Activated CD8-positive, alpha-beta memory T cell treated with anti-CD3 and anti-CD28 coated beads, Interleukin-2, amount 50 U/mL, for 24 hours (primary cell): ENCODE measurements at regions not wholly inside any gene's neighbourhood (a gene's known extent, or its start where the extent isn't known, plus 50 kb on each side); places are given as distances from the start of the nearest gene placed in this dataset.

Experiments used
- DNase-seq: peaks from one replicate; pipeline ENCODE4 v3.0.0-alpha.2; 2020; ENCODE audit errors: extremely low read depth

DNA sequence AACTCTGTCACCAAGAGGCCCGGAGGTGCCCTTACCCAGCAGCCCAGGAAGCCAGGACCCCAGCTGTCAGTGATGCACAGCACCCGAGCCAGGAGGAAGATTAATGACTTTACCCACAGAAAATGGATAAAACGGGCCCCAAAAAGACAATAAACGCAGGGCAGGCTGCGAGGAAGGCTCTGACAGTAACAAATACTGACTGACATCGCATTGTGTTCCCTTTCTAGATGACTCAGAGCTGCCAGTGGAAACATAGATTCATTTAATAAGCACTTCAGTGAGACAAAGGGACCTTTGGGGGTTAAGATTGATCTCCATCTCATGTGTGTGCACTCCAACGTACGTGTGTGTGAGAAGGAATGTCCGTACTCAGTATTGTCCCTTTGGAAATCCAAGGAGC is 225.3 kb upstream of the PPP2R3A start:
- DNase-seq: no peak

DNA sequence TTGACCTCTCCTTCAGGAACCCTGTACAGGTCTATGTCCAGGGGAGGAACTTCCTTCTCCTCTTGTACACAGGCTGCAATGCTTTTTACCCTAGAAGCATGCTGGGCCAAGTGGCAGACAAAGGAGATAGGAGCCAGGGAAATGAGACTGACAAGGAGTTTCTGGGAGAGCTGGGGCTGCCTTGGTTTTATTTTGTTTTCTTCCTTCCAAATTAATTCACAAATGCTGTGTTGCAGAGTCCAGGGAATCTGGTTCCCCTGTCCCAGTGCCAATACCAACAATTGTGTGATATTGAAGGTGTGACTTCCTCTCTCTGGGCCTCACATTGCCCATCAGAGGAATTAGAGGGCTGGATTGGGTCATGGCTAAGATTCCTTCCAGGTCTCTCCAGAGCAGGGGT is 224.8 kb upstream of the PPP2R3A start:
- no peak for DNase-seq

DNA sequence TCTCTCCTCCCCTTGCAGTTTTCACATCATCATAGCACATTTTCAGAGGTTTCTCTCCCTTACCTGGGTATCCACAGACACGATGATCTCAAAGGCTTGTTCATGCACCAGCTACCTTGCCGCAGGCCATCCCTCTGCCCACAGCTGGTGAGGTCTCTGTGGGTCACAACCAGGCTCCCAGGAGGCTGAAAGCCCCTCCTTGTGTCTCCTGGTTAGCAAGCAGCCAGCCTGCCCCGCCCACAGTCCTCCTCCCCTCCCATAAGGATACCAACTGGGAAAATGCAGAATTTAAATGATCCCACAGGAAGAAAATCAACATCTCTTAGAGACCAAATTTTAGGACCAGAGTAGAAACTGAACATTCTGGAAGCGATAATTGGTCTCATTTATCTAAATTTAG is 213.5 kb upstream of the PPP2R3A start:
- DNase-seq: no peak

DNA sequence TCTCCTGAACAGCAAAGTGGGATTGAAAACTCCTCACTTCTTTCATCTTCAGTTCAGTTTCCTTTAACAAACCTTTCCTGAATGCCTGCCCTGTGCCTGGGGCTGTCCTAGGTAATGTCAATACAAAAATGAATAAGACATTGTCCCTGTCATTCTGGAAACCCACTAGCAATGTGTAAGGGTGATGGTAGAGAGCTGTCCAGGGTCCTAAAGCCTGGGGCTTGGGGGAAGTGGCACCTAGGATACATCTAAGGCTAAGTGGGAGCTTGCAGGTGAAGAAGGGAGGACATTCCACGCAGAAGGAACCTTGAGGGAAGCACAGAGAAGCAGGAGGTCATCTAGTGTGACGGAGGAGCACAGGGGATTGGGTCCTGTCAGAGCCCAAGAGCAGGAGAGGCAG is 212.7 kb upstream of the PPP2R3A start:
- no peak for DNase-seq

DNA sequence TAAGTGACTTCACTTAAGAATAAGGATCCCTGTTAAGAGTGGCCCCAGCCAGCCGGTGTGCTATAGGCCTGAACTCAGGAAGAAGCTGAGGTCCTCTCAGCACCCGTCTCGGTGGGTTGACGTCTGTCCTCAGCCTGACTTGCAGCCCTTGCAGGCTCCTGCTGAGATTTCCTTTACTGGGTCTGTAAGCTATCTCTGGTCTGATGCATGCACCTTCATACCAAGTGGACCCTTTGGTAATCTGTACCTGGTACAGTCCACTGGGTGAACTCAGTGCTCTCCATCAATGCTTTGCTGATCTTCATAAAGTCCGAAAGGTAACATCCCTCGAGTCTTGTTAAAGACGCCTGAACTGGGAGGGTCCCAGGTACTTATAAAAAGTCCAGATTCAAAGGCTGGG is 212.0 kb upstream of the PPP2R3A start:
- DNase-seq: no peak

DNA sequence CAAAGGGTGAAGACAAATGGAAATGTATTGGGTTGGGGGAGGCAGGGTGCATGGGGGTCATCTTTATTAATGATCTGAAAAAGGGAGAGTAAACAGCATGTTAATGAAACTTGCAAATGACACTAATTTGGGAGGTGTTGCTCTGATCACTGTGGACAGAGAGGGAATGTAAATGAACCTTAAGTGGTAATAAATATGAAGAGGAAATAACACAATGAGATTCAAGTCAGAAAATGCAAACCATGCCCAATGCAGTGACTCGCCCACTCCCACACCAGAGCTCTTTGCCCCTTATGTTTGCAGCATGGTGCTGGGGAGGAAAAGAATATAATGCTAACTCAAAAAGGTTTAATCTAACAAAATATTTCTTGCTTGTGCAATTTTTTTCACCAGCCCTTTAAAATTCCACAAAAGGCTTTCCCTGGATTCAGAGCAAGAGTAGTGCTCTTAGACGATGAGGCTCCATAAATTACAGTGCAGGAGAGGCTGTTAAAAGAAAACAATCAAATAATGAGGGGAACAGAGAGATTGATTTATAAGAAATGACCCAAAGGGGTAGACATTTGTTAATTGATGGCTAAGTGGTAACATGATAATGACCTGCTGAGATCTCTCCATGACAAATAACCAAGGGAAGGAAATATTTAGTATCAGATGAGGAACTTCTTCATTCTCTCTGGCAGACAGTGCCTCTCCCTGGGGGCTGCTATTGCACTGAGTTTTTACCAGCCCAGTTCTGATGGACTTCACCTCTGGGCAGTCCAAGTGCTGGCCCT is 210.0 kb upstream of the PPP2R3A start:
- DNase-seq: no peak

DNA sequence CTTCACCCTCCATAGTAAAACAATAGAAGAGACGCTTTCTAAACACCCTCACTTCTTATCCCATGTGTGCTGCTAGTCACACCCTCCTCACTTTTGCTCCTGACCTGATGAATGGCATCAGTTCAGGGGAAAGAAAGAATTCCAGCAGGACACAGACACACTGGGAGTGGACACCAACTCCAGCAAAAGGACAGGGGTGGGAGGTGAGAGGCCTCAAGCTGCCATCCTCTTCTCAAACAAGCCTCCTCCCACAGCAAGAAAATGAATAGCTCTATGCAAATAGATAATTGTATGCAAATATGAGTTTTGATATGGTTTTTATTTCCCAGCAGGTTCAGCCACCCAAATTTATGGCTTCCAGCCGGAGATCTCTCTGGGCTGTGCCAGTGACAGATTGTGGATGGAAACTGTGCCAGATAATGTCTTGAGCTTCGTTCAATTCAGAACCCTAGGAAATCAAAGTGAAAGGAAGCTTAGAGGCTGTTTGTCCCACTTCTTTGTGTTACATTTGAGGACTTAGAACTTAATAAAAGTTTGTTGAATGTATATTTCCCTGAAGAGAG is 209.3 kb upstream of the PPP2R3A start:
- DNase-seq: no peak

DNA sequence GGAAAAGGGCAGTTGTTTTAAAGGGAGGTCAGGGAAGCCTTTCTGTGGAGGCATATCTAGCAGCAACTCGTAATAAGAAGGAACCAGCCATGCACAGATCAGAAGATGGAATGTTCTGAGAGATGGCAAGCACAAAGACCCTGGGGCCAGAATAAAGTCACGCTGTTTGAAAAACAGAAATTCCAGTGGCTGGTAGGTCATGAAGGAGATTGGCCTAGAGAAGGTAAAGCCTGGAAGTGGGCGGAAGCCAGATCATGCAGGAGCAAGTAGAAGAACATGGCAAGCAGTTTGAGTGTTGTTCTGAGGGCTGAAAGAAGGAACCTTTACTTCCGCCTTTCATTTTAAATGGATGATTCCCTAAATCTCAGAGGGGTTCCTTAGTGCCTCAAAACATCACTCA is 208.1 kb upstream of the PPP2R3A start:
- no peak for DNase-seq

DNA sequence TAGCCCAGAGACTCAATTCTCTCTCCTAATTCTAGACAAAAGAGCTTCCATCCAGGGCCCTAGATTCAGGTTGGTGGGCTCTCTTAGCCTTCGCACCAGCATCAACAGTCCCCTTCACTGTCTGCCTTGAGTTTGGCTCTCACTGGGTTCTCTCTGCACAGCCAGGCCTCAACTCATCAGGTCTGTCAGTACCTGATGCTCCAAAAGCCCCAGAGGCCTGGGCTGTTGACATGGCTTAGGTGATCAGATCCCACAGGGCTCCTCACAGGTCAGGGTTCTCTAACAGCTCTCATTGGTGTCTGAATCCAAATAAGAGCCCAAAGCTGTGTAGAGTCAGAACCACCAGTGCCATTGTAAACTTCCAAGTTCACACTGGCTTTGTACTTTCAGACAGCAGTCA is 206.6 kb upstream of the PPP2R3A start:
- no peak for DNase-seq

DNA sequence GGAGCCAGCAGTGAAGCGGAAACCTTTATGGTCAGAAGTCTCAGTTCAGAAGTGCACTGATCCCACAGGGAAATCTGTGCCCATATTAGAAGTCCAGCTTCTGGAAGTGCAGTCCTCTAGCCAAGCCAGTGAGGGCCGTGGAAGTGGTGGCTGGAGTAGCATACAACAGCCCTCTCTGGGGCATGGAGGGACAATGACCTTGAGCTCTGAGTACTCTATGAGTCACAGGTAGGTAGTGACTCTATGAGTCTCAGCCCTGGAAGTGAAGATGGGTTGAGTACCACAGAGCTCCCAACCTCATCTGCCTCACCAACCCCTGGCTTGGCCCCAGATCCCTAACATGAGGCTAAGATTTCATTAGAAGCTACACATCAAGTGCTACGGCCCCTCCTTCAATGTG is 205.9 kb upstream of the PPP2R3A start:
- DNase-seq: no peak

DNA sequence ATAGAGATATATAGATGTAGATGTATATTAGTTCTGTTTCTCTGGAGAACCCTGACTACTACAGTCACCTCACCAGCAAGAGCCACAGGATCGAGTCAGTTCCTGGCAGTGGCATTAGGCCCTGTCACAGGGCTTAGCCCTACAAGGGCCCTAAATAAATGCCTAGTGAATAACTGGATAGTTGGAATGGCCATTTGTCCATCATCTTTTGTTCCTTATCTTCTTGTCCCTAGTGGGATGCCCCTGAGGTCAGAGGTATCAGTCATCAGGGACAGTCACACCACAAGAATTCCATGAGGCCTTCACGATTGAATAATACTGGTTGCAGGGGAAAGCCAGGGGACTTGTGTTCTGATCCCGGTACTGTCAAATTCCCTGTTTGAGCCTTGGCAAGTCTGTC is 204.9 kb upstream of the PPP2R3A start:
- no peak for DNase-seq

DNA sequence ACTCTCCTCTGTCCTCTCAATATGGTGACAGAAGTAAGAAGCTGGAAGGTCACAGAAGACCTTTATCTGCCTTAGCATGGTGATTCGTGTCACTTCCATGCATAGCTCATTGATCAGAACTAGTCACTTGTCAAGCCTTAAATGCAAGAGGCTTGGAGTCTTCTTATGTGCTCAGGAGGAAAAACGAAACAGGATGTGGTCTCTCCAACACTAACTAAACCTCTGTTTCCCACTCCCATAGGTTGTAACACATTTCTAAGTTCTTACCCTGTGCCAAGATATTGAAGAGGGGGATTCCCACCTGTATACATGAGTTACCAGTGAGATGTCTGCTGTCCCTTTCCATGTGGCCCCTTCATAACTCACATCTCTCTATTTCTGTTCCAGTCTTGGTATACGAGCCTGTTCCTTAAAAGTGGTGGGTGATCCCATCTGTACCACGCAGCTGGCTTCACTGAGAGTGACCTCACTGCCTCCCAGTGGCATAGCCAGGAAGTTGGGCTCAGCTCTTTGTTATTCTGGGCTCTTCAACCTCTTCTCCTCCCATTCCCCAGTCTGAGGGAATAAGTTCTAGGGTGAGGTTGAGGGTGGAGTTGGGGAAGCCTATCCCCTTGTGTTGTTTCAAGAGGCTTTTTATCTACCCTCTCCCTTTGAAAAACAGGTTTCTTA is 203.2 kb upstream of the PPP2R3A start:
- no peak for DNase-seq

DNA sequence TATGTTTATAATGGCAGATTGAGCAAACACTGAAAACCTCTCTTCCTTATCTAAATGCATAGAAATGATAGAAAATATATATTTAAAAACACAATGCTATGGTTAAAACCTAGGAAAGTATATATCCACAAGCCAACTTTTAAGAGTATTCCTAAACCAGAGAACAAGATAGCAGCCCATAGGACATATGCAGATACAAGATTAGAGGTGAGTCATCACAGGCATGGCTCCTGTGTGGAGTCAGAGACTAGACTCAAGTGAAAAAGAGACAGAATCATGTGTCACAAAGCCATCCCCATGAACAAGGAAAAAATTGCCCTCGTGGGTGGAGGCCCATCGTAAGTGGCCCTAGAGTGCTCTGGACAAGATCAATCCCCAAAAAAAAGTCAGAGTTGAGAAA is 199.4 kb upstream of the PPP2R3A start:
- no peak for DNase-seq

DNA sequence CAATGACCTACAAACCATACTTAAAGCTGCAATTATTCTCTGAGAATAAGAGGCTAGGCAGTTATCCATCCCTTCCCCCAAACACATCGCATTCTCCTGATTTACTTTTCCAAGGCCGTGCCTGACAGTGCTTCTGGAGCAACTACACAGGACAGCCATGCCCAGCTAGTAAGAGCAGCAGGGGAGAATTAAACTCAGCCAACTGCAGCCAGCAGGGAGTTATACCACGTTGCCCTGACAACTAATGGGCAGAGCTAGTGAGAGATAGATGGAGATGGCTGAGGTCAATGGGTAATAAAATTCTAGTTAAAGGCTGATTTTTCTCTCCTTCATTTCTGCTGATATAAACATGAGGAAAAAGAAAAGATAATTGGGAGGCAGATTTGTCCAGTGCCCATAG is 193.8 kb upstream of the PPP2R3A start:
- DNase-seq: no peak

DNA sequence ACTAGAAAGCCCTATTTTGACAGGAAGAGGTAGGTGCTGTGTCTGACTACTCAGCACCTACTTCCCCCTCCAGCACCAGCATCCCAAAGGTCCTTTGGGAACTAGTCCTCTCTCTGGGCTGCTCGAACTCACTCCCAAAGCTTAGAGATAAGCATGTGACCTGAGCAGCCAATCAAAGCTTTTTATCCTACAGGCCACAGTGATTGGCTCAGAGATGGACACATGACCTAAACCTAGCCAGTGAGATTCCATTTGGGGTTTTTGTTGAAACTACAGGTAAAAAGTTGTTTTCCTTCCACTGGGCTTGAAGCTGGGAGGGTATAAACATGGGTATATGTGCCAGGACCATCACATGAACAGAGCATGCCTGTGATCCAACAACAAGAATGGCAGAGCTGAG is 186.5 kb upstream of the PPP2R3A start:
- DNase-seq: no peak

DNA sequence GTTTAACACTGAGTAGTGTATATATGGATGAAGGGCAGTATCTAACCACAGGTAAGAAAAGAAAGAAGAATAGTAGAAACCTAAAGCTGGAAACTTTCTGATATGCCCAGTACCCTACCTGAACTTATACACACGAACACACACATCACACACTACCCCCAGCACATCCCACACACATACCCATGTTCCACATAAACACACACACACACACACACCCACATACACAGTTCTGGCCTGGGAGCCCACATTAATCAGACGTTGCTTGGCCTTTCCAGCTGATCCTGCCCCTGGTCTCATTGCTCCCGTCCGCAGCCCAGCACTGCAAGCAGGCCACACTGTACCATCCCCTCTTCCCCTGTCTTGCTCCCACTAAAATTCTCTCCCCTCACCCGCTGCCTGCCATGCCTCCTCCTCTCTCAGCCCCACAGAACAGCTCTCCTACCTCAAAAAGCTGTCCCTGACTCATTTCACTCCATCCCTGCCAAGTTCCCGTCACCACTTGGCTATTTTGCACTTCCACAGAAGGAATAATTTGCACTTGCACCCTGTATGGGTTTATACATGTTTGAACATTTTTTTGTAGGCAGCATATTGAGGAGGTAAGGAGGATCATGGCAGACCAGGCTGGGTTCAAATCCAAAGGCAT is 185.8 kb upstream of the PPP2R3A start:
- DNase-seq: no peak

DNA sequence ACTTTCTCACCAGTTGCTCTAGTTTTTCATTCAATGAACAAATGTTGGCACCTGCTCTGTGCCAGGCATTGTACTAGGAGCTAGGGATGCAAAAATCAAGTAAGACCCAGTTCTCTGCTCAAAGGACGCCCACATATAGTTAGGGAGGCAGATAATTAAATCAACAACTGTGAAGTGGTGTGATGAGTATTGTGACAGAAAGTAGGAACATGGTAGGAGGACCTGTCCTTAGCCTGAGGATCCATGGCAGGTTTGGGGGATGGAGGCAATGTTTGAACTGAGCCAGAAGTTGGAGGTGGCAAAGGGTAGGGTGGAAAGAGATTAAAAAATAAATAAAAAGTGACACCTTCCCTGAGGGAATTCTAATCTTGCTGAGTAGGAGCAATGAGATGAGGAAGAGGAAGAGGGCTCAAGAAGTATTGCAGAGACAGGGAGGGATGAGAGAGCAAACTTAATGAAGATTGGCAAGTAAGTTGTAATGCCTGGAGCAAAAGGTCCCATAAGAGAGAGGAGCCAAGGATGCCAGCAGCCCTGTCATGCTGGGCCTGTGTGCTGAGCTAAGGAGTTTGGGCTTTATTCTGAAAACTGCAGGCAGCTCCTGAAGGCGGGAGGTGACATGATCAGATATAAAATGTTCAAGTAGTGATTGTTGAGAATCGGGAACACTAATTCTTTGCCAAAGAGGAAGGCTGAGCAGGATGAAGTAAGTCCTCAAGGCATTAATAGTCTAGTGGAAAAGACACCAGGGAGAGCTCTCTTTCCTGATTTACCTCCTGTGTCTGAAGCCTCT is 184.3 kb upstream of the PPP2R3A start:
- DNase-seq: no peak

DNA sequence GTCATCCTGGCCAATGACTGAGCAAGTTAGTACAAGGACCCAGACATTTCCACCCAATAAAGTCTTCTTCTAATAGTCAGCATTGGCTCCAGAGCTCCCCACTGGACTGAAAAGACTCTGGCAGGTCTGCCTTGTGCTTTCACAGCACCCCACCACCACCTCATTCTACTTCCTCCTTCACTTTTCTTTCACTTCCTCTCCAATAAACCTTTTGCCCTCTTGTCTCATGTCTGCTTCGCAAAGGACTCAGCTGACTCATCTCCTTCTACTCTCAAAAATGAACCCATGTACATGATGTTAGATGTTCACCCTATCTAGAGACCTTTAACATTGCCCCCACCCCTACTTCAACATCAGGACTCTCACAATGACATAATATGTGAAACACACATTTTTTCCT is 181.0 kb upstream of the PPP2R3A start:
- DNase-seq: no peak

DNA sequence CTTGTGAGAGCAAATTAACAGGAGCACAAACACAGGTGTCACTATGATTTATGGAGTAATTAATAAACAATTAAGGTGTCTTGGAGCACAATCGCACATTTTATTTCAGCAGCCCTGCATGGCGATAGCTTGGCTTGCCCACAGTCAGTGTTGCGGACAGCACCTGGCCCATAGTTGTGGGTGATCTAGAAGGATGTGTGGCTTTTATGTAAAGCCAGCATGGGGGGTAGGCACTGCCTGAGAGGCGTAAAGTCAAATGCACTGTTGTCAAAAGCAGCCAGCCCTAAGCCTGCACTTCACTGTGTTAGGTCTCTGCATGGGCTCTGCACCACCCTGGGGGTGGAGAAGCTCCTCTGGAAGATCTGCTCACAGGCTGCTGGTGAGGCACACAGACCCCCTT is 177.4 kb upstream of the PPP2R3A start:
- DNase-seq: no peak

DNA sequence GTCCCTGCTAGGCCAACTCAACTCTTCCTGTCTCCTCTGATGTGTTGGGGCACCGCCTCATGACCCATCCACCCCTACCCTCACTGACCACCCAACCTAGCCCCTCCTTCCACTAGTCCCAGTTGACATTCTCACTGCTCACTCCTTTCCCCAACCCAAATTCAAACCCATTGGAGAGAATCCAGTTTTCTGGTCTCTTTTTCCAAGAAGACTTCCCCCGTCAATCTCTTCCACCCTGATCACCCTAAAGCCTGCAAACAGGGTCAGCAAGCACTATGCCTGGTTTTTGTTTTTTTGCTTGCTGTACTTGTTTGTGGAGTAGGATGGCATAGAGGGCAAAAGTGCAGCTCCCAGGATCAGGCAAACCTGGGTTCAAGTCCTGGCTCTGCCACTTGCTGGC is 176.6 kb upstream of the PPP2R3A start:
- DNase-seq: no peak

DNA sequence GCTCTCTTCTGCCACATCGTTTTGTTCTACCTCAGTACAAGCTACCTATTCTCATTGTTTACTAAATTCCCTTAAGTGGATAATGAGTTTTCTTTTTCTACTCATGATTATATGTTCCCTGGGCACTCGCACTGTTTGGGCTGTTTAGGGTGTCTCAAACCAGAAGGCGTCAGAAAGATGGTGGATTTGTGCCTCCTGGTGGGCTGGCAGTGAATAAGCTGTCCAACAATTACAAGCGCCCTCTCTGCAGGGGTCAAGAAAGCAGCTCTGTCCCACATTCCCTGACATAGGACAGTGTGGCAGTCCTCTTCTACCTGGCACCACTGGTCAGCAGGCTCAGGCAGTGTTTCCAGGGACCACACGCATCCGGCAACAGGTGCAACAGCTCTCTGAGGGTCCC is 173.4 kb upstream of the PPP2R3A start:
- no peak for DNase-seq

DNA sequence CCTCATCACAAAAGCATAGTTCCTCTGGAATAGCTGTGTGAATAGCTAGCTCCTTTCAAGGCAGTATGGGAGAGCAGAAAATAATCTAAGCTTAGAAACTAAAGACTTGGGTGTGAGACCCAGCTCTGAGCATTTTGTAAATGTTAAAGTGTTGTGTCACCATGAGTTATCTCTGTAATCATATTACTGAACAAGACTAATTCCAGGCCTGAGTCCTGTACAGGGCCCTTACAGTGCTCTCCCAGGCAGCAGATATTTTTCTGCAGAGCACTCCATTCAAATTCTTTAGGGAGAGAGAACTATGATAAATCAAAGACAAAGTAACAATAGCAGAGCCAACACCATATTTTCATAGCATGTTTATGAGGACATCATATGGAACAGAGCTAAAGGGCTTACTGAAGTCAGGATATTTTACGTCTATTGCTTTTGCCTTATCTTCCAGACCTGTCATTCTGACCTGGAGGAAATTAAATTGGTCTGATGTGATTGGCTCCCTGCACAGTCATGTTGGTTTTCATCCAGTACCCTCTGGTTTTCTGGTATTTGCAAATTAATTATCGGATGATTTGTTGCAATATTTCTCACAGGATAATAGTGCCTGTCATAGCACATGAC is 172.6 kb upstream of the PPP2R3A start:
- no peak for DNase-seq
